ENCODE measurements at regions not wholly inside any gene's neighbourhood (a gene's known extent, or its start where the extent isn't known, plus 50 kb on each side); places are given as distances from the start of the nearest gene placed in this dataset.

DNA sequence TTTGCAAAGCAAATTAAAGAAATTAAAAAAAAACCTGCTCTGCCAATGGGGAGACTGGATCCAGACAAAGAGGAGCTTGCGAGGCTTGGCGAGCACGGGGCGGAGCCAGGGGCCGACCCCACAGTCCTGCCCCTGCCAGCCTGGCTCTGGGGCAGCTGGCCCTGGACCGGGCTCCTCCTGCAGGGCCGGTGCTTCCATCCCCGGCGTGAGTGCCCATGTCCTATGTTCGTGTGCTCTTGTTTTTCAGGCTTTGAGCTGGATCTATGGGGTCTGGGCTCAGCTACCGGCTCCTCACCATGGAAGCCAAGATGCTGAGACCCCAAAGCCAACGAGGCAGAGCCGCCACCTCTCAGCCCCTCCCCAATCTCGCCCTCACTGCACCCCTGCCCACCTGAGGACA is 176.8 kb downstream of the KIF26A start:
- TF ChIP-seq TAF1 (IDR thresholded peaks at IDR 0.05; ENCODE audit: borderline replicate concordance, insufficient read depth, low read length) = no peak
- TF ChIP-seq POLR2AphosphoS5 (IDR thresholded peaks at IDR 0.05; ENCODE audit: low read depth, low read length) = no peak
- TF ChIP-seq SIN3A (IDR thresholded peaks at IDR 0.05; ENCODE audit: borderline replicate concordance, insufficient read depth, low read length) = no peak
- TF ChIP-seq, protein P1, sequence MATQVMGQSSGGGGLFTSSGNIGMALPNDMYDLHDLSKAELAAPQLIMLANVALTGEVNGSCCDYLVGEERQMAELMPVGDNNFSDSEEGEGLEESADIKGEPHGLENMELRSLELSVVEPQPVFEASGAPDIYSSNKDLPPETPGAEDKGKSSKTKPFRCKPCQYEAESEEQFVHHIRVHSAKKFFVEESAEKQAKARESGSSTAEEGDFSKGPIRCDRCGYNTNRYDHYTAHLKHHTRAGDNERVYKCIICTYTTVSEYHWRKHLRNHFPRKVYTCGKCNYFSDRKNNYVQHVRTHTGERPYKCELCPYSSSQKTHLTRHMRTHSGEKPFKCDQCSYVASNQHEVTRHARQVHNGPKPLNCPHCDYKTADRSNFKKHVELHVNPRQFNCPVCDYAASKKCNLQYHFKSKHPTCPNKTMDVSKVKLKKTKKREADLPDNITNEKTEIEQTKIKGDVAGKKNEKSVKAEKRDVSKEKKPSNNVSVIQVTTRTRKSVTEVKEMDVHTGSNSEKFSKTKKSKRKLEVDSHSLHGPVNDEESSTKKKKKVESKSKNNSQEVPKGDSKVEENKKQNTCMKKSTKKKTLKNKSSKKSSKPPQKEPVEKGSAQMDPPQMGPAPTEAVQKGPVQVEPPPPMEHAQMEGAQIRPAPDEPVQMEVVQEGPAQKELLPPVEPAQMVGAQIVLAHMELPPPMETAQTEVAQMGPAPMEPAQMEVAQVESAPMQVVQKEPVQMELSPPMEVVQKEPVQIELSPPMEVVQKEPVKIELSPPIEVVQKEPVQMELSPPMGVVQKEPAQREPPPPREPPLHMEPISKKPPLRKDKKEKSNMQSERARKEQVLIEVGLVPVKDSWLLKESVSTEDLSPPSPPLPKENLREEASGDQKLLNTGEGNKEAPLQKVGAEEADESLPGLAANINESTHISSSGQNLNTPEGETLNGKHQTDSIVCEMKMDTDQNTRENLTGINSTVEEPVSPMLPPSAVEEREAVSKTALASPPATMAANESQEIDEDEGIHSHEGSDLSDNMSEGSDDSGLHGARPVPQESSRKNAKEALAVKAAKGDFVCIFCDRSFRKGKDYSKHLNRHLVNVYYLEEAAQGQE (IDR thresholded peaks at IDR 0.05; ENCODE audit: insufficient read depth in 1 of 2, low read depth in 2 of 2, low read length in 2 of 2) = no peak

DNA sequence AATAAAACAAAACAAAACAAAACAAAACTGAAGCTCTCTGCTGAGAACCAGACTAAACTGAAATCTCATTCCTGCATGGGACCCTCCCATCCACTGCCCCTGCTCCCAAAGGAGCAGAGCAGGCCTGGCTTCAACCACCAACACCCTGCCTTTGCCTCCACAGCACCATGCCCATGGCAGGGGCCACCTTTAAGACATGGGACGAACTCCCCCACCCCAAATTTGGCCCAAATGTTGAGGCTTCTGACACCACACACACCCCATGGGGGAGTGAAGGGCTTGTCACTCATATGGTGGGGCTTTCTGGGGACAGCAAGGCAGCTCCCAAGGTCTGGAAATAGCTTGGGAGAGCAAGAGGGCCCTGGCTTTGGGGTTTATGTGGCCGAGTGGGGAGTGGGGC is 177.2 kb downstream of the KIF26A start:
- TF ChIP-seq POLR2AphosphoS5 (IDR thresholded peaks at IDR 0.05; ENCODE audit: low read depth, low read length) (no peak), SIN3A (IDR thresholded peaks at IDR 0.05; ENCODE audit: borderline replicate concordance, insufficient read depth, low read length) (no peak), FOXP2 (optimal IDR thresholded peaks at IDR 0.05; ENCODE audit: borderline replicate concordance, extremely low read depth, extremely low read length, insufficient read depth) (no peak), TAF1 (IDR thresholded peaks at IDR 0.05; ENCODE audit: borderline replicate concordance, insufficient read depth, low read length) (no peak)
- TF ChIP-seq, protein P1 (IDR thresholded peaks at IDR 0.05; ENCODE audit: insufficient read depth in 1 of 2, low read depth in 2 of 2, low read length in 2 of 2) = no peak

DNA sequence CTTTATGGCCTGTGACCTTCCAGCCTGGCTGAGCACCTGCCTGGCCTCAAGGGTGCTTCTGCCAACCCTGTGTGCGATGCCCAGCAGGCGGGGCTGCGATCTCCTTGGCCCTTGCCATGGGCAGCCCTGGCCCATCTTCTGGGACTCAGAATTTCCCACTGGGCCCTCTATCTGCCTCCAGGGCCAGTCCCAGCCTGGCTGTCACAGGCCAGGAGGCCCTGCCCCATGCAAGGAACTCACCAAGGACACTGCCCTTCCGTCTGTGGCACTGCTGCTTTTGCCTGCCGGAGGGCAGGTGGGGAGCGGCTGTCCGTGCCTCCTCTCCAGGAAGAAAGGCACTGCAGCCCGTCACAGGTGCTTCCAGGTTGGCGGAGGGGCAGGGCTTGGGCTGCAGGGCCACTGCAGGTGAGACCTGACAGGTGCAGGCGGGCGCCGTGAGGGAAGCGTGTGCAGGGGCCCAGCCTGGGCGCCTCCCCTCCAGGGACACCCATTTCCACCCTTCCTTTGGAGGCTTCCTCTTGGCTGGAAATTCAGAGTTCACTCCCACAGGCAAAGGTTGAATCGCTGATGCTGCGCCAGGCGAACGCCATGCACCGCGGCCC is 177.8 kb downstream of the KIF26A start:
- TF ChIP-seq, protein P1 (IDR thresholded peaks at IDR 0.05; ENCODE audit: insufficient read depth in 1 of 2, low read depth in 2 of 2, low read length in 2 of 2) = no peak
- TF ChIP-seq POLR2AphosphoS5 (IDR thresholded peaks at IDR 0.05; ENCODE audit: low read depth, low read length) (no peak), SIN3A (IDR thresholded peaks at IDR 0.05; ENCODE audit: borderline replicate concordance, insufficient read depth, low read length) (no peak), FOXP2 (optimal IDR thresholded peaks at IDR 0.05; ENCODE audit: borderline replicate concordance, extremely low read depth, extremely low read length, insufficient read depth) (no peak), TAF1 (IDR thresholded peaks at IDR 0.05; ENCODE audit: borderline replicate concordance, insufficient read depth, low read length) (no peak)

GRCh38 chr14:104316723-104317491 is 178.5 kb downstream of the KIF26A start:
- TF ChIP-seq FOXP2 (optimal IDR thresholded peaks at IDR 0.05; ENCODE audit: borderline replicate concordance, extremely low read depth, extremely low read length, insufficient read depth) (no peak), POLR2AphosphoS5 (IDR thresholded peaks at IDR 0.05; ENCODE audit: low read depth, low read length) (no peak), TAF1 (IDR thresholded peaks at IDR 0.05; ENCODE audit: borderline replicate concordance, insufficient read depth, low read length) (no peak), SIN3A (IDR thresholded peaks at IDR 0.05; ENCODE audit: borderline replicate concordance, insufficient read depth, low read length) (no peak)
- TF ChIP-seq, protein P1 (IDR thresholded peaks at IDR 0.05; ENCODE audit: insufficient read depth in 1 of 2, low read depth in 2 of 2, low read length in 2 of 2) = no peak
